VCaP (cell line): ENCODE measurements at regions not wholly inside any gene's neighbourhood (a gene's known extent, or its start where the extent isn't known, plus 50 kb on each side); places are given as distances from the start of the nearest gene placed in this dataset.

Experiments
- H3K27ac ChIP-seq: fragments of 450-650 bp; 2 replicates; pipeline ENCODE4 v1.5.1; 2017
- TF ChIP-seq, protein P1 (sequence below): fragments of 450-650 bp; conservative IDR thresholded peaks from 2 replicates; pipeline ENCODE4 v1.5.1; 2017; ENCODE audit warnings: mild to moderate bottlenecking, moderate library complexity

DNA sequence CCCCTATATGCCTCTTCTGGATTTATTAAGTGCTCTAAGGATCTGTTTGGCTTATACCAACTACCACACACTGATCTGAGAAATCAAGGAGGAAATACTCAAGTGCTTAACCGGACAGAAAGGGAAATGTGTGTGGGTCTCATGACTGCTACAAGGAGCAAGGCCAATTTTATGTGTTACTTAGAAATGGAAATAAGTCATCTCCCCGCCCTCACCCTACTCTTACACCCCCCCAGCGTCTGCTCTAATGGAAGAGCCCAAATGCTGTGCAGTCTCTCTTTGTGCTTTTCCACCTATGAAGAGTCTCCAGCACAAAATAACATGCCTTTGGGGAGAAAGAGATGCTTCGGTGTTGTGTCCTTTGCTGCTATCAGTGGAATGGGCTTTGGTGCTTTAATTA is 428.8 kb upstream of the ARID1B start:
- no peak overlapping the region for H3K27ac ChIP-seq
- TF ChIP-seq, protein P1, sequence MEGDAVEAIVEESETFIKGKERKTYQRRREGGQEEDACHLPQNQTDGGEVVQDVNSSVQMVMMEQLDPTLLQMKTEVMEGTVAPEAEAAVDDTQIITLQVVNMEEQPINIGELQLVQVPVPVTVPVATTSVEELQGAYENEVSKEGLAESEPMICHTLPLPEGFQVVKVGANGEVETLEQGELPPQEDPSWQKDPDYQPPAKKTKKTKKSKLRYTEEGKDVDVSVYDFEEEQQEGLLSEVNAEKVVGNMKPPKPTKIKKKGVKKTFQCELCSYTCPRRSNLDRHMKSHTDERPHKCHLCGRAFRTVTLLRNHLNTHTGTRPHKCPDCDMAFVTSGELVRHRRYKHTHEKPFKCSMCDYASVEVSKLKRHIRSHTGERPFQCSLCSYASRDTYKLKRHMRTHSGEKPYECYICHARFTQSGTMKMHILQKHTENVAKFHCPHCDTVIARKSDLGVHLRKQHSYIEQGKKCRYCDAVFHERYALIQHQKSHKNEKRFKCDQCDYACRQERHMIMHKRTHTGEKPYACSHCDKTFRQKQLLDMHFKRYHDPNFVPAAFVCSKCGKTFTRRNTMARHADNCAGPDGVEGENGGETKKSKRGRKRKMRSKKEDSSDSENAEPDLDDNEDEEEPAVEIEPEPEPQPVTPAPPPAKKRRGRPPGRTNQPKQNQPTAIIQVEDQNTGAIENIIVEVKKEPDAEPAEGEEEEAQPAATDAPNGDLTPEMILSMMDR = no peak

DNA sequence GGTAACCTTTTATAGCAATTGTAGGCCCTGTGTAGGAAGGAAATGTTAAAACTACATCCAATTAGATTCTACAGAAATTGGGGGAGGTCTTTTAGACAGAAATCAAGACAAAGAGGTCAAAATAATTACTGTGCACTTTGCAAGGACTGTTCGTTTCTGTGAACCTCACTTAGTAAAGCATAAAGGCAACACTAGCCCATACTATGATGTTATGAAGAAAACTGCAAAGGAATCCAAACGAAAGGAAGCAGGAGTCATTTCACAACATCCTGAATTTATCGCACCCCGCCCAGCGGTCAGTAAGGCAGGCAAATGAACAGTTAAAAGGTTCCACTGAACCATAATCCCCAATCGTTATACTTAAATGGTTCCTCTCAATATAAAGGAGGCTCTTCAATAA is 429.5 kb upstream of the ARID1B start:
- TF ChIP-seq, protein P1 = no peak
- H3K27ac ChIP-seq = no peak overlapping the region

- no peak overlapping the region for H3K27ac ChIP-seq
- TF ChIP-seq, protein P1 = no peak
Measured at GRCh38 chr6:156347246-156347645, 429.9 kb upstream of the ARID1B start.

DNA sequence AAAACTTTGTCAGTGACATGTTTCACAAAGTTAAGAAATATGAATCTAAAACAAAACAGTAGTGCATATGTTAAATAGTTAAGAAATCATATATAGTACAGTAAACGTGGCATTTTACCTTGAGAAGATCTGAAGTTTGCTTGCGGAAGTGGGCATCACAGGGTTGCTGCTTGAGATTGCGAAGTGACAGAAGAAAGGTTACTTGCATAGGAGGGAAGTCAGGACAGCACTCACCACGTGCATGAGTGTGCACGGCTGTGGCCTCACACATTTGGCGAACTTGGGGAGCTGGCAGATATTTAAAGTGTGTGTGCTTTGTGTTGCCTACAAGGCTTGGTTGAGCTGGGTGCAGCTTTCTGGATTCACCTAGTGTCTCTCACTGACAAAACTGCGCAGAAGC is 431.5 kb upstream of the ARID1B start:
- H3K27ac ChIP-seq = no peak overlapping the region
- TF ChIP-seq, protein P1 = no peak

GRCh38 chr6:156344491-156344890 is 432.7 kb upstream of the ARID1B start:
- no peak overlapping the region for H3K27ac ChIP-seq

DNA sequence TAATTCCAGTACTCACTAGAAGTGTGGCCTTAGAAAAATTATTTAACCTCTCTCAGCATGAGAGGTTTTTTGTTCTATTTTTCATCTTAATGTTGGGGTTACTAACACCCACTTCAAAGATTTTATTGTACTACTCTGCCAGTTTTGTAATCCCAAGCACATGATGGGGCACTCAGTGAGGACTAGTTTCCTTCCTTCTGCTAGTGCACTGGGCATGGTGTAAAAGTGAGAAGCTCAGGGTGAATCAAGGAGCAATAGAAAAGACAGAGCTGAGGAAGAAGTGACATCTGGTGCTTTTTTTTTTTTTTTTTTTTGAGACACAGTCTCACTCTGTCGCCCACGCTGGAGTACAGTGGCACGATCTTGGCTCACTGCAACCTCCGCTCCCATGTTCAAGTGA is 439.4 kb upstream of the ARID1B start:
- TF ChIP-seq, protein P1 = no peak
- no peak overlapping the region for H3K27ac ChIP-seq

More at GRCh38 chr6:156344491-156344890, 432.7 kb upstream of the ARID1B start:
- TF ChIP-seq, protein P1 = no peak

GRCh38 chr6:156336733-156337132 is 440.4 kb upstream of the ARID1B start:
- TF ChIP-seq, protein P1 = no peak
- no peak overlapping the region for H3K27ac ChIP-seq

DNA sequence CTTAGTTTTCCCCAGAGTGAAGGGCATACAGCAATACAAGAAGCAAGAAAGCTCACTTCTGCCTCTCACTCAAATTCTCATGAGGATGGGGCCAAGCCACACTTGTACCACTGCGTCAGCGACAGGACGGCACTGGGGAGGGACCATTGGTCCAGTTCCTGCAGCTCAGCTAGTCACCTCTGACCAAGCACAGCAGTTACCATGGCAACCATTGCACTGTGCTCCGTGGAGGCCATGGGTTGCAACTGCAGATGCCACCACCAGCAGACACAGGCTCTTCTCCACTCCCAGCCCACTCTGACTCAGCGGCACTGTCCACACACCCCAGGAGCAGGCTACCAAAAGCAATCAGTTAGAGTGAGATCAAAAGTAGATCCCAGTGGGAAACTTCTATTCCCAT is 441.1 kb upstream of the ARID1B start:
- TF ChIP-seq, protein P1 = no peak
- no peak overlapping the region for H3K27ac ChIP-seq
